Right renal cortex interstitium (tissue), 3 donors: ENCODE measurements at regions not wholly inside any gene's neighbourhood (a gene's known extent, or its start where the extent isn't known, plus 50 kb on each side); places are given as distances from the start of the nearest gene placed in this dataset.
"Not testable (repeated sequence)": the region's sequence is repeated elsewhere in the genome, so short reads cannot be mapped to it uniquely, and the experiment has no call there.

Experiments used
- DNase-seq, 3 donors: peaks; one replicate each; pipeline ENCODE4 v3.0.0-alpha.2; 2013; ENCODE audit warnings: low read depth in 3 of 3, low spot score in 2 of 3

- not testable (repeated sequence) for DNase-seq
Measured at GRCh38 chr5:58308384-58308783, 151.5 kb downstream of the PLK2 start.

- no peak for DNase-seq
Measured at GRCh38 chr5:58300346-58300895, 159.5 kb downstream of the PLK2 start.

GRCh38 chr5:58299256-58299655 lies 160.6 kb downstream of the PLK2 start:
- DNase-seq: no peak

GRCh38 chr5:58294598-58295305 lies 165.1 kb downstream of the PLK2 start:
- no peak for DNase-seq

- not testable (repeated sequence) for DNase-seq
Measured at GRCh38 chr5:58288275-58288674, 171.6 kb downstream of the PLK2 start.

- no peak for DNase-seq
Measured at GRCh38 chr5:58286741-58287140, 173.1 kb downstream of the PLK2 start.

- DNase-seq: no peak
Measured at GRCh38 chr5:58285900-58286299, 174.0 kb downstream of the PLK2 start.

- DNase-seq: no peak
Measured at GRCh38 chr5:58284886-58285285, 175.0 kb downstream of the PLK2 start.

GRCh38 chr5:58281189-58281588 lies 178.7 kb downstream of the PLK2 start:
- DNase-seq: no peak

GRCh38 chr5:58279259-58279658 lies 180.6 kb downstream of the PLK2 start:
- no peak for DNase-seq

GRCh38 chr5:58276431-58276830 lies 183.5 kb downstream of the PLK2 start:
- no peak for DNase-seq

- no peak for DNase-seq
Measured at GRCh38 chr5:58275516-58275915, 184.4 kb downstream of the PLK2 start.

GRCh38 chr5:58274191-58274590 lies 185.7 kb downstream of the PLK2 start:
- DNase-seq: no peak

GRCh38 chr5:58273711-58274110 lies 186.2 kb downstream of the PLK2 start:
- DNase-seq: no peak

- no peak for DNase-seq
Measured at GRCh38 chr5:58268268-58268667, 191.6 kb downstream of the PLK2 start.

- no peak for DNase-seq
Measured at GRCh38 chr5:58266402-58266801, 193.5 kb downstream of the PLK2 start.

- DNase-seq: no peak
Measured at GRCh38 chr5:58265246-58265930, 194.5 kb downstream of the PLK2 start.

- no peak for DNase-seq
Measured at GRCh38 chr5:58264276-58264675, 195.6 kb downstream of the PLK2 start.

GRCh38 chr5:58263296-58263695 lies 196.6 kb downstream of the PLK2 start:
- DNase-seq: no peak

- no peak for DNase-seq
Measured at GRCh38 chr5:58262226-58262625, 197.7 kb downstream of the PLK2 start.

GRCh38 chr5:58261605-58262004 lies 198.3 kb downstream of the PLK2 start:
- no peak for DNase-seq

GRCh38 chr5:58260243-58260642 lies 199.6 kb downstream of the PLK2 start:
- DNase-seq: no peak
